ENCODE measurements at regions not wholly inside any gene's neighbourhood (a gene's known extent, or its start where the extent isn't known, plus 50 kb on each side); places are given as distances from the start of the nearest gene placed in this dataset.

DNA sequence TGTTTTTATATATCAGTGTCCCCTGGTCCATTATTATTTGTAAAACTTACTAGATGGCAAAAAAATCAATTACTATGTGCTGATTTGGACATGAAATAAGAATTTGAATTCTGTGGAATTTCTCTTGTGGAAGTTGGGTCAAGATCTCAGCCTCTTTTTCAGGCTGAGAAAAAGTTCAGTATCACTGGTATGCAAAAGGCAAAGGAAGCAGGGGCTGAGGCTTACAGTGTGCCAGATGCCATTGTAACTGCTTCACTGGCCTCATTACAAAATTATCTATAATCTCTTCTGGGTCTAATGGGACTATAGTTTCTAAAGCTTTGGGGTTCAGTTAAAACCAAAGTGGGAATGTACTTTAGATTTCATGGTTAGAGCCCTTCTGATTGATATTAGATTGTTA, 125.9 kb upstream of the SLC7A14 start:
- DNase-seq, result no peak
- H3K27ac Mint-ChIP-seq (ENCODE audit: unreplicated experiment), result no peak overlapping the region
- peaks cover 29% of the 10 kb centered on the region for H3K27me3 Mint-ChIP-seq (ENCODE audit: unreplicated experiment)
- no peaks in the 10 kb centered on the region for H3K36me3 Mint-ChIP-seq (ENCODE audit: insufficient read depth, unreplicated experiment)
- H3K4me1 Mint-ChIP-seq (ENCODE audit: low read depth, unreplicated experiment), result no peaks in the 10 kb centered on the region
- H3K9me3 Mint-ChIP-seq (ENCODE audit: low read depth, unreplicated experiment), result peaks cover 5% of the 10 kb centered on the region
- BruUV-seq (replicated peaks), result no TSS peak
- TF ChIP-seq, protein P1, sequence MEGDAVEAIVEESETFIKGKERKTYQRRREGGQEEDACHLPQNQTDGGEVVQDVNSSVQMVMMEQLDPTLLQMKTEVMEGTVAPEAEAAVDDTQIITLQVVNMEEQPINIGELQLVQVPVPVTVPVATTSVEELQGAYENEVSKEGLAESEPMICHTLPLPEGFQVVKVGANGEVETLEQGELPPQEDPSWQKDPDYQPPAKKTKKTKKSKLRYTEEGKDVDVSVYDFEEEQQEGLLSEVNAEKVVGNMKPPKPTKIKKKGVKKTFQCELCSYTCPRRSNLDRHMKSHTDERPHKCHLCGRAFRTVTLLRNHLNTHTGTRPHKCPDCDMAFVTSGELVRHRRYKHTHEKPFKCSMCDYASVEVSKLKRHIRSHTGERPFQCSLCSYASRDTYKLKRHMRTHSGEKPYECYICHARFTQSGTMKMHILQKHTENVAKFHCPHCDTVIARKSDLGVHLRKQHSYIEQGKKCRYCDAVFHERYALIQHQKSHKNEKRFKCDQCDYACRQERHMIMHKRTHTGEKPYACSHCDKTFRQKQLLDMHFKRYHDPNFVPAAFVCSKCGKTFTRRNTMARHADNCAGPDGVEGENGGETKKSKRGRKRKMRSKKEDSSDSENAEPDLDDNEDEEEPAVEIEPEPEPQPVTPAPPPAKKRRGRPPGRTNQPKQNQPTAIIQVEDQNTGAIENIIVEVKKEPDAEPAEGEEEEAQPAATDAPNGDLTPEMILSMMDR (IDR thresholded peaks at IDR 0.05; ENCODE audit: unreplicated experiment), result no peak
- CTCF ChIA-PET, result interaction anchor here (0.8 kb wide), 1 partner anchor 298 kb away, joined by 3 read pairs; no protein-coding TSS in a partner anchor
- no peak overlapping the region for H3K4me3 Mint-ChIP-seq (ENCODE audit: low read depth, unreplicated experiment)
- intact Hi-C loops (cut with micrococcal nuclease; ENCODE audit: unreplicated experiment), result no loop called here

GRCh38 chr3:170709046-170709445, 123.2 kb upstream of the SLC7A14 start:
- CTCF ChIA-PET, result interaction anchor here (0.6 kb wide), 1 partner anchor 988 kb away, joined by 5 read pairs; no protein-coding TSS in a partner anchor
- no peak overlapping the region for H3K27ac Mint-ChIP-seq (ENCODE audit: unreplicated experiment)
- no peak for DNase-seq
- no peak overlapping the region for H3K4me3 Mint-ChIP-seq (ENCODE audit: low read depth, unreplicated experiment)
- BruUV-seq (replicated peaks), result no TSS peak
- intact Hi-C loops (cut with micrococcal nuclease; ENCODE audit: unreplicated experiment), result no loop called here
- no peaks in the 10 kb centered on the region for H3K4me1 Mint-ChIP-seq (ENCODE audit: low read depth, unreplicated experiment)
- peaks cover 22% of the 10 kb centered on the region for H3K27me3 Mint-ChIP-seq (ENCODE audit: unreplicated experiment)
- no peaks in the 10 kb centered on the region for H3K36me3 Mint-ChIP-seq (ENCODE audit: insufficient read depth, unreplicated experiment)
- TF ChIP-seq, protein P1 (IDR thresholded peaks at IDR 0.05; ENCODE audit: unreplicated experiment), result no peak
- H3K9me3 Mint-ChIP-seq (ENCODE audit: low read depth, unreplicated experiment), result peaks cover 3% of the 10 kb centered on the region

GRCh38 chr3:170707899-170708298, 122.0 kb upstream of the SLC7A14 start:
- Mint-ChIP-seq H3K4me1 (ENCODE audit: low read depth, unreplicated experiment) (no peaks in the 10 kb centered on the region), H3K4me3 (ENCODE audit: low read depth, unreplicated experiment) (no peak overlapping the region), H3K27me3 (ENCODE audit: unreplicated experiment) (peaks cover 22% of the 10 kb centered on the region), H3K27ac (ENCODE audit: unreplicated experiment) (no peak overlapping the region), H3K36me3 (ENCODE audit: insufficient read depth, unreplicated experiment) (no peaks in the 10 kb centered on the region), H3K9me3 (ENCODE audit: low read depth, unreplicated experiment) (peaks cover 3% of the 10 kb centered on the region)
- CTCF ChIA-PET, result no interaction called here
- intact Hi-C loops (cut with micrococcal nuclease; ENCODE audit: unreplicated experiment), result no loop called here
- TF ChIP-seq, protein P1 (IDR thresholded peaks at IDR 0.05; ENCODE audit: unreplicated experiment), result no peak
- BruUV-seq (replicated peaks), result no TSS peak
- no peak for DNase-seq

GRCh38 chr3:170705131-170705530, 119.3 kb upstream of the SLC7A14 start:
- TF ChIP-seq, protein P1 (IDR thresholded peaks at IDR 0.05; ENCODE audit: unreplicated experiment), result no peak
- H3K27ac Mint-ChIP-seq (ENCODE audit: unreplicated experiment), result no peak overlapping the region
- CTCF ChIA-PET, result interaction anchor here (0.7 kb wide), 1 partner anchor 300 kb away, joined by 3 read pairs; no protein-coding TSS in a partner anchor
- H3K4me3 Mint-ChIP-seq (ENCODE audit: low read depth, unreplicated experiment), result no peak overlapping the region
- intact Hi-C loops (cut with micrococcal nuclease; ENCODE audit: unreplicated experiment), result no loop called here
- no peaks in the 10 kb centered on the region for H3K36me3 Mint-ChIP-seq (ENCODE audit: insufficient read depth, unreplicated experiment)
- H3K4me1 Mint-ChIP-seq (ENCODE audit: low read depth, unreplicated experiment), result no peaks in the 10 kb centered on the region
- BruUV-seq (replicated peaks), result no TSS peak
- DNase-seq, result no peak
- H3K27me3 Mint-ChIP-seq (ENCODE audit: unreplicated experiment), result peaks cover 22% of the 10 kb centered on the region
- peaks cover 3% of the 10 kb centered on the region for H3K9me3 Mint-ChIP-seq (ENCODE audit: low read depth, unreplicated experiment)

All from Calu3 (cell line).